GM21447 (cell line): ENCODE measurements at regions not wholly inside any gene's neighbourhood (a gene's known extent, or its start where the extent isn't known, plus 50 kb on each side); places are given as distances from the start of the nearest gene placed in this dataset.
"Not testable (repeated sequence)": the region's sequence is repeated elsewhere in the genome, so short reads cannot be mapped to it uniquely, and the experiment has no call there.

ENCODE experiments used
- ATAC-seq: cut with Tn5 transposase; IDR thresholded peaks from one replicate; pipeline ENCODE4 v1.9.1; 2021; ENCODE audit not compliant: unreplicated experiment

GRCh38 chr9:40909821-40910220 is 218.7 kb downstream of the FOXD4L6 start:
- no peak for ATAC-seq

- ATAC-seq, result not testable (repeated sequence)
Measured at GRCh38 chr9:40909111-40909510, 219.4 kb downstream of the FOXD4L6 start.

- no peak for ATAC-seq
Measured at GRCh38 chr9:40907657-40908624, 220.5 kb downstream of the FOXD4L6 start.

- ATAC-seq, result not testable (repeated sequence)
Measured at GRCh38 chr9:40906879-40907278, 221.6 kb downstream of the FOXD4L6 start.

- not testable (repeated sequence) for ATAC-seq
Measured at GRCh38 chr9:40892315-40892714, 236.2 kb downstream of the FOXD4L6 start.

GRCh38 chr9:40885858-40886257 is 242.6 kb downstream of the FOXD4L6 start:
- not testable (repeated sequence) for ATAC-seq

- ATAC-seq, result not testable (repeated sequence)
Measured at GRCh38 chr9:40884902-40885490, 243.5 kb downstream of the FOXD4L6 start.

GRCh38 chr9:40884072-40884901 is 244.2 kb downstream of the FOXD4L6 start:
- no peak for ATAC-seq

- not testable (repeated sequence) for ATAC-seq
Measured at GRCh38 chr9:40883423-40884071, 244.9 kb downstream of the FOXD4L6 start.

GRCh38 chr9:40873753-40874295 is 254.7 kb downstream of the FOXD4L6 start:
- ATAC-seq, result not testable (repeated sequence)

- ATAC-seq, result not testable (repeated sequence)
Measured at GRCh38 chr9:40868437-40868836, 260.0 kb downstream of the FOXD4L6 start.
